ENCODE measurements at regions not wholly inside any gene's neighbourhood (a gene's known extent, or its start where the extent isn't known, plus 50 kb on each side); places are given as distances from the start of the nearest gene placed in this dataset.

DNA sequence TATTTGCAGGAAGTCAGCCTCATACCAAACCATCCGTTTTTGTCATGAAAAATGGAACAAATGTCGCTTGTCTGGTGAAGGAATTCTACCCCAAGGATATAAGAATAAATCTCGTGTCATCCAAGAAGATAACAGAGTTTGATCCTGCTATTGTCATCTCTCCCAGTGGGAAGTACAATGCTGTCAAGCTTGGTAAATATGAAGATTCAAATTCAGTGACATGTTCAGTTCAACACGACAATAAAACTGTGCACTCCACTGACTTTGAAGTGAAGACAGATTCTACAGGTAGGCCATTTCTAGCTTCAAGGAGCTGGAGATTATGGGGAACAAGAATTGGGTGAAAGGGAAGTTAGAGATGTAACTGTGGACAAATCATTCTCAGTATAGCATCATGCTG, 126.1 kb downstream of the DAD1 start:
- TF ChIP-seq, protein P1, sequence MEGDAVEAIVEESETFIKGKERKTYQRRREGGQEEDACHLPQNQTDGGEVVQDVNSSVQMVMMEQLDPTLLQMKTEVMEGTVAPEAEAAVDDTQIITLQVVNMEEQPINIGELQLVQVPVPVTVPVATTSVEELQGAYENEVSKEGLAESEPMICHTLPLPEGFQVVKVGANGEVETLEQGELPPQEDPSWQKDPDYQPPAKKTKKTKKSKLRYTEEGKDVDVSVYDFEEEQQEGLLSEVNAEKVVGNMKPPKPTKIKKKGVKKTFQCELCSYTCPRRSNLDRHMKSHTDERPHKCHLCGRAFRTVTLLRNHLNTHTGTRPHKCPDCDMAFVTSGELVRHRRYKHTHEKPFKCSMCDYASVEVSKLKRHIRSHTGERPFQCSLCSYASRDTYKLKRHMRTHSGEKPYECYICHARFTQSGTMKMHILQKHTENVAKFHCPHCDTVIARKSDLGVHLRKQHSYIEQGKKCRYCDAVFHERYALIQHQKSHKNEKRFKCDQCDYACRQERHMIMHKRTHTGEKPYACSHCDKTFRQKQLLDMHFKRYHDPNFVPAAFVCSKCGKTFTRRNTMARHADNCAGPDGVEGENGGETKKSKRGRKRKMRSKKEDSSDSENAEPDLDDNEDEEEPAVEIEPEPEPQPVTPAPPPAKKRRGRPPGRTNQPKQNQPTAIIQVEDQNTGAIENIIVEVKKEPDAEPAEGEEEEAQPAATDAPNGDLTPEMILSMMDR (IDR thresholded peaks at IDR 0.05), result no peak
- no peak for TF ChIP-seq POLR2A (IDR thresholded peaks at IDR 0.05)
- no peak for TF ChIP-seq EP300 (IDR thresholded peaks at IDR 0.05)

Measured in upper lobe of left lung (tissue), 4 donors.